Gastrocnemius medialis (tissue), 4 donors: ENCODE measurements at regions not wholly inside any gene's neighbourhood (a gene's known extent, or its start where the extent isn't known, plus 50 kb on each side); places are given as distances from the start of the nearest gene placed in this dataset.

ENCODE experiments used
- POLR2A ChIP-seq, 2 donors: fragments of 450-650 bp; IDR thresholded peaks; one replicate each; pipeline ENCODE4 v1.6.1; 2017; ENCODE audit warnings: antibody characterized with exemption in 2 of 2, mild to moderate bottlenecking in 2 of 2, moderate library complexity in 2 of 2
- TF ChIP-seq, protein P1 (sequence below), 5 experiments: fragments of 450-650 bp in 3 of 5; fragments of 200-600 bp in 2 of 5; sonication (generic) in 2 of 5; IDR thresholded peaks in 4 of 5; conservative IDR thresholded peaks in 1 of 5; 1 replicate in 4 of 5; 2 replicates in 1 of 5; pipeline ENCODE4 v1.5.1; 2016 to 2019; ENCODE audit warnings: antibody characterized with exemption in 5 of 5, mild to moderate bottlenecking in 3 of 5, moderate library complexity in 3 of 5

DNA sequence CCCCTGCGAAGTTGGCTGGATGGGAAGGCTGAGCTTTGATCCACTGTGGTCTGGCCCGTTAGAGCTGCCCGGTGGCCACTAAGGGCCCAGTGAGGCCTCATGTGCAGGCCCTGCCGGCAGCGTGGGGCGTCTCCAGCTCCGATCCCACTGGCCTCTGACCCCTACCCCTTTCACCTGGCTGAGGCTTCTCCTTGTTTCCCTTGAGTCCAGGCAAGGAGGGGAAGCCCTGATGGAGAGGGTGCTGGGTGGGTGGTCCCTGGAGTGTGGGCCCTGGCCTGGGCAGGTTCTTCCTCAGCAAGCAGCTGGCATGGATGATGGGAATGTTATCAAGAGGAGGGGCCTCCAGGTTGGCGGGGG lies 356.8 kb downstream of the SEC14L1 start:
- TF ChIP-seq, protein P1, sequence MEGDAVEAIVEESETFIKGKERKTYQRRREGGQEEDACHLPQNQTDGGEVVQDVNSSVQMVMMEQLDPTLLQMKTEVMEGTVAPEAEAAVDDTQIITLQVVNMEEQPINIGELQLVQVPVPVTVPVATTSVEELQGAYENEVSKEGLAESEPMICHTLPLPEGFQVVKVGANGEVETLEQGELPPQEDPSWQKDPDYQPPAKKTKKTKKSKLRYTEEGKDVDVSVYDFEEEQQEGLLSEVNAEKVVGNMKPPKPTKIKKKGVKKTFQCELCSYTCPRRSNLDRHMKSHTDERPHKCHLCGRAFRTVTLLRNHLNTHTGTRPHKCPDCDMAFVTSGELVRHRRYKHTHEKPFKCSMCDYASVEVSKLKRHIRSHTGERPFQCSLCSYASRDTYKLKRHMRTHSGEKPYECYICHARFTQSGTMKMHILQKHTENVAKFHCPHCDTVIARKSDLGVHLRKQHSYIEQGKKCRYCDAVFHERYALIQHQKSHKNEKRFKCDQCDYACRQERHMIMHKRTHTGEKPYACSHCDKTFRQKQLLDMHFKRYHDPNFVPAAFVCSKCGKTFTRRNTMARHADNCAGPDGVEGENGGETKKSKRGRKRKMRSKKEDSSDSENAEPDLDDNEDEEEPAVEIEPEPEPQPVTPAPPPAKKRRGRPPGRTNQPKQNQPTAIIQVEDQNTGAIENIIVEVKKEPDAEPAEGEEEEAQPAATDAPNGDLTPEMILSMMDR (IDR thresholded peaks at IDR 0.05 in 4 of 5, conservative IDR thresholded peaks at IDR 0.05 in 1 of 5): no peak
- no peak for TF ChIP-seq POLR2A (IDR thresholded peaks at IDR 0.05)
